GM18519 (cell line): ENCODE measurements at regions not wholly inside any gene's neighbourhood (a gene's known extent, or its start where the extent isn't known, plus 50 kb on each side); places are given as distances from the start of the nearest gene placed in this dataset.
"Not testable (repeated sequence)": the region's sequence is repeated elsewhere in the genome, so short reads cannot be mapped to it uniquely, and the experiment has no call there.

Experiments
- ATAC-seq: cut with Tn5 transposase; IDR thresholded peaks from one replicate; pipeline ENCODE4 v1.9.1; 2021; ENCODE audit warnings: mild to moderate bottlenecking, moderate library complexity; ENCODE audit not compliant: unreplicated experiment, low FRiP score

DNA sequence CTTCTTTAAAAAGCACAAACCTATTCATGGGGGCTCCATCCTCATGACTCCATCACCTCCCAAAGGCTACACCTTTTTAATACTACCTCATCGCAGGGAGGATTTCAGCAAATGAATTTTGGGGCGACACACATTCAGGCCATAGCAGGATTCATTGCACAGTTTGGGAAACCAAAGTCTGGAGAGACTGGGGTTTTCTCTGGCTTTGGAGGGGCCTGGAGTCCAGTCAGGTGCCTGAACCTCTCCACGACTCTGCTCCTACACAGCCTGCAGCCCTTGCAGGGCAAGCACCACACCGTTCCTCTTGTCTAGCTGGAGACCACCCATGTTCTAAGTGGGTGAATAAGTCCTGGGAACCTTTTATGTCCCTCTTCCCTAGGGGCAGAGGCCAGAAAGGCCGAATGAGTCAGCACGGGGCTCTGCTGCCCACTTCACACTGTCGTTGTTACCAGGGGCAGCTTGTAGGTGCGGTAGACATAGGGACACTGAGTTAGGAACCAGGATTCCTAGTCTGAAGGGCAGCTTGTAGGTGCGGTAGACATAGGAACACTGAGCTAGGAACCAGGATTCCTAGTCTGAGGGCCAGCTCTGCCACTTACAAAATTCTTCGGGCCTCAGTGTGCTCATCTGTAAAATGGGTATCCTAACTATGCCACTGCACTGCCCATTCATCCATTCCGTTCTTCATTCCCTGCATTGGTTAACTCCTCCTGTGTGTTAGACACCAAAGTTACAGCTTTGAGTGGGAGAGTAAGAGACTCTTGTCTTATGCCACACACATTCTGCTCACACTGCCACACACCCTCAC lies 251.7 kb upstream of the B3GAT1 start:
- ATAC-seq = no peak

- no peak for ATAC-seq
These were observed 250.8 kb upstream of the B3GAT1 start for GRCh38 chr11:134662629-134663360.

GRCh38 chr11:134661660-134662059 lies 249.6 kb upstream of the B3GAT1 start:
- ATAC-seq = no peak

GRCh38 chr11:134660416-134660815 lies 248.4 kb upstream of the B3GAT1 start:
- no peak for ATAC-seq

DNA sequence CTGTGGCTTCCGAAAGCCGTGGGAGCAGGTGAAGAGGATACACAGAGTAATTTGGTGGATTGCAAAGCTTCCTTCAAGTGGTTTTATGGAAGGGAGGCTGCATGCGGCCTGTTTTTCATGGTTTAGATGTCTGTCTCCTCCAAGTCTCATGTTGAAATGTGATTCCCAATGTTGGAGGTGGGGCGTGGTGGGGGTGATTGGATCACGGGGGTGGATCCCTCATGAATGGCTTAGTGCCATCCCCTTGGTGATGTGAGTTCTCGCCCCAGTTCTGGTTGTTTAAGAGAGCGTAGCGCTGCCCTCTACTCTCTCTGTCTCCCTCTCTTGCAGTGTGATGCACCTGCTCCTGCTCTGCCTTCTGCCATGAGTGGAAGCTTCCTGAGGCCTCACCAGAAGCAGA lies 247.8 kb upstream of the B3GAT1 start:
- ATAC-seq = no peak

DNA sequence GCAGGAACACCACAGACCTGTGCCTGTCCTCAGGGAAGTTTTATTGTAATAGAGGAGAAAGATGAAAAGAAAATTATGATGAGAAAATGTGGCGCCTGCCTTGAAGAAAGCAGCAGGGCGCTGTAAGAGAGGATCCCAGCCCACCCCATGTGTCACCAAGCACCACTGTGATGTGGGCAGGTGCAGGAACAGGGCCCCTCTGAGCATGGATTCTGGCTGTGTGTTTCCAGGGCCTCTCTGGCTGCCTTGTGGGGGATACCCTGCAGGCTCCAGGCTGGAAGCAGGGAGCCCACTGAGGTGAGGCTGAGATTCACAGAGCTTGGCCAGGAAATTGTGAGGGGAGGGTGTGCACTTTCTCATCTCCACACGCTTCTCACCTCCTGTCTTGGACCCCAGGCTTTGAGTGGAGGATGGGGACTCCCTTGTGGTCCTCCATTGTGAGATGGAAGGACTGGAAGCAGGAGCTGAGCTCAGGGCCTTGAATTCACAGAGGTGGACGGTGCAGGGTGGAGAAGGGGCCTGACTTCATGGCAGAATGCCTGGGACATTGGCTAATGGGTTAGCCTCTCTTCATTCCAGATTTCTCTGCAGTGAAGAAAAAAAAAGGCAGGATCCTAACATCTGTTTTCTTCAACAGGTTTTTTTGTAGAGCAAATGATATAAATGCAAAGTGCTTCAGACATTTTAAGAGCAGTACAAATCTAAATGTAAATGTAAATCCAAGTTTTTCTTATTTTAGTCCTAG lies 246.6 kb upstream of the B3GAT1 start:
- ATAC-seq = no peak

- ATAC-seq = no peak
These were observed 245.6 kb upstream of the B3GAT1 start for GRCh38 chr11:134657631-134658030.

- ATAC-seq = no peak
These were observed 245.0 kb upstream of the B3GAT1 start for GRCh38 chr11:134656861-134657540.

DNA sequence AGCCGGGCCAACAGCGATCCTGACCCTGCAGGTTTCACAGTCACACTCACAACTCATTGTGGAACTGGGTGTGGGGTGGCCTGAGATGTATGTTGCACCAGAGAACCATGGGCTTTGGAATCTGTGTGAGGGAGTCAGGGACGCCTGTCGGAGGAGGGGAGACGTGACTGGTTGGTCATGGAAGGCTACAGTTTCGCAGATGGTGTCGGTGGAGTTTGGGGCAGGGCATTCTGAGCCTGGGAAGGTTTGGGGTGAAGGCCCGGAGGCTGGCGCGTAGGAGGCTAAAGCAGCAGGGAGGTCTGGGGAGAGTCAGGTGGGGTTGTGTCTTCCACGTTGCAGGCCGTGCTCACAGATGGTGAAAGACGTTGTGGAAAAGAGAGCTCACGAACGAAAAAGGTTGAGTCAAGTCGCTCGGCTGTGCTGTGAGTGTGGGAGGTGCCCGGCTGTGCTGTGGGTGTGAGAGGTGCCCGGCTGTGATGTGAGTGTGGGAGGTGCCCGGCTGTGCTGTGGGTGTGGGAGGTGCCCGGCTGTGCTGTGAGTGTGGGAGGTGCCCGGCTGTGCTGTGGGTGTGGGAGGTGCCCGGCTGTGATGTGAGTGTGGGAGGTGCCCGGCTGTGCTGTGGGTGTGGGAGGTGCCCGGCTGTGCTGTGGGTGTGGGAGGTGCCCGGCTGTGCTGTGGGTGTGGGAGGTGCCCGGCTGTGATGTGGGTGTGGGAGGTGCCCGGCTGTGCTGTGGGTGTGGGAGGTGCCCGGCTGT lies 244.2 kb upstream of the B3GAT1 start:
- ATAC-seq = not testable (repeated sequence)

- no peak for ATAC-seq
These were observed 243.3 kb upstream of the B3GAT1 start for GRCh38 chr11:134655189-134655989.

DNA sequence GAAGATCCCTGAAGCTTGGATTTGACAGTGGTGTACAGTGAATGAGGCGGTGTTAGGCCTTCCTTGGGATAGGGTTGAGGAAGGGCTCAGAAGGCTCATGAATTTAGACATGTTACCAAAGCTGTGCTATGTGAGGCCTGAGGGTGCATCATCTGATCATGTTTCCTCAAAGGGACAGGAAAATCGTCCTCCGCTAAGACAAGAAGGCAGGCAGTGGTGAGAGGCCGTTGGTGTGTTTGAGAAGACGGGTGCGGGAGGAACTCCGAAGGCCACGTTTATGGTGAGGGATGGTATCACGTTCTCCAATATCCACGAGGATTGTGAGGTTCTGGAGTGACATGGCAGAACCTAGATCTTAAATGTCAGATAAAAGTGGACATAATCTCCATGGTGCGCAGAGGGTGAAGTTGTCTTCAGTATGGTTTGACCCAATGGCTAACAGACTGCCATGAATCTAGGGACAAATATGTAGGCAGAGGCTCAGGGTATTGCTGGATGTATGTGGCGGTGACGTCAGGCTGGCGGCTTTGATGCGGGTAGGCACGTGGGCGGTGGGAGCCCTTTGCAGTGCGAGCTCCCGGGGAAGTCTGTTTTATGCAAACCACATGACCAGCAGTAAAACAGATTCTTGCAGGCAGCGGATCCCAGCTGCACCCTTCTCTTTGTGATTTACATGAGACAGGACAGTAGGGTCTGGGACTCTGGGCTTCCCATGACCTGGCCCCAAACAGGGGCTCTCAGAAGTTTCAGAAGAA lies 242.3 kb upstream of the B3GAT1 start:
- ATAC-seq = no peak

DNA sequence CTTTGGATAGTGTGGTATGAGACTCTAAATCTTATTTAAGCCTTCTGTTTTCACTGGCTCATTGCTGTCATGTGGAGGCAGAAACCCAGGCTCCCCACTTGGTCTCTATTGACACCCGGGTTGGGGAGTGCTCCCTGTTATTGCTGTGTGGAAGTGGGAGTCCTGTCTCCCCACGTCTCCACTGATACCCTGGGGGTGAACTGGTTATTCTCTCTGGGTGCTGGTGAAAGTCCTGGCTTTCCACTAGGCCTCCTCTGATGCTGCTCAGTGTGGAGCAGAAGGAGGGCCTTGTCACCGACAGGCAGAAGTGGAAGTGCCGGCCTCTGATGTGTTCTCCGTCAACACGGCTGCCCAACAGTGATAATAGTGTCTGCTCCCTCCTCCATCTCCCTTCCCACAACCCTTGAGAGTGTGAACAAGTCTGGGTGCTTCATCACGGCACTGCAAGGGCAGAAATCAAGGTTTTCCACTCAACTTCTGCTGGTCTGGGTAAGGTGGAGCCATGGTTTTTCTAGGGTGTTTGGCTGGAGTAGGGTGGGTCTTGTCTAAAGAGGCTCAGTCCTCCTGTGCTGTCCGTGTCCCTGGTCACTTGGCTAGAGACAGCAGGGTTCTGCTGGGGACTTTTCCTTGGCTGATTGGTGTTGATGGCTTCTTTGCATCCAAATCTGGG lies 240.7 kb upstream of the B3GAT1 start:
- no peak for ATAC-seq

DNA sequence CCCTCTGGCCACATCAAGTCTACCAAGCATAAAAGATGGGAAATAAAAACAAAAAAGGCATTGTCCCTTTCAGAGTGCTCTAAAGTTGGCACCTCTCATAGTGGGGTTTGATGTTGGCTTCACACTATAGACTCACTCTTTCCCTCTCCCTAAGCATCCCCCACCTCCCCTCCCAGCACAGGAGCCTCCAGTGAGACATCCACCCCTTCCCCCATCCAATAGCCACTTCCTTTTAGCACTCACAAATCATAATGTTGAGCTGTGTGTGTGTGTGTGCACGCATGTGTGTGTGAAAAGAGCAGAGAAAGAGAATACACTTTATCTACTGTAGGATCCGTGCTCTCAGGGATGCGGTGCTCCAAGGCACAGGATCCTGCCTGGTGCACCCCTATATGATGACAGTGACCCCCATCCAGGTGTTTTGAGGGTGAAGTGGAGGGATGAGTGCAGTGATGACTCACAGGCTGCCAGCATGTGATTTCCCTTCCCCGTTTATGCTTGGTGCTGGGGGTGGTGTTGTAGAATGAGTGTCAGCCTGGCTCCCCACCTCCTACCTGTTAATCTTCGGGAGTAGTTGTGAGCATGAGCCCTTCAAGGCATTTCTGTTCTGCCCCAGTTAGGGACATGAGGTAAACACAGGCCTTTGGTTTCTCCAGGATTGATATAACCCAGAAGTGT lies 235.2 kb upstream of the B3GAT1 start:
- ATAC-seq = no peak

GRCh38 chr11:134646561-134646960 lies 234.5 kb upstream of the B3GAT1 start:
- no peak for ATAC-seq

DNA sequence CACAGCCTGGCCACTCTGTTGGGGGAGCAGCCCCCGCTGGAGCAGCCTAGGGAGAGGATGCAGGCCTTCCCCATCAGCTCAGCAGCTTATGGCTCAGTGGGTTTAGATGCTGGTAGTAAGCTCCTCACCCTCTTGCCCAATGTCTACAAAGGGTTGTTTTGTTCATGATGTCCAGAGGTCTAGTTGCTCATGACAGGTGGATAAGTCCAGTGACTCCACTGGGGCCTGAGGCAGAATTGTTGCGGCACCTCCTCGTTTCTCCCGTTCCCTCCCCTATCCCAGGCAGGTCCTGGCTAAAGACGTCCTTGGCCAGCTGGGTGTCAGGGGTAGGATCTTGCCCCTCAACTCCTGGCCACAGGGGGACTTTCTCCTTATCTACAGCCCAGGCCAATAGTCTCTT lies 233.5 kb upstream of the B3GAT1 start:
- ATAC-seq = no peak

- no peak for ATAC-seq
These were observed 232.7 kb upstream of the B3GAT1 start for GRCh38 chr11:134644476-134645456.
